GM19397 (cell line): ENCODE measurements at regions not wholly inside any gene's neighbourhood (a gene's known extent, or its start where the extent isn't known, plus 50 kb on each side); places are given as distances from the start of the nearest gene placed in this dataset.
"Not testable (repeated sequence)": the region's sequence is repeated elsewhere in the genome, so short reads cannot be mapped to it uniquely, and the experiment has no call there.

Experiments
- ATAC-seq: cut with Tn5 transposase; IDR thresholded peaks from one replicate; pipeline ENCODE4 v1.9.1; 2021; ENCODE audit warnings: mild to moderate bottlenecking, moderate library complexity; ENCODE audit not compliant: unreplicated experiment

DNA sequence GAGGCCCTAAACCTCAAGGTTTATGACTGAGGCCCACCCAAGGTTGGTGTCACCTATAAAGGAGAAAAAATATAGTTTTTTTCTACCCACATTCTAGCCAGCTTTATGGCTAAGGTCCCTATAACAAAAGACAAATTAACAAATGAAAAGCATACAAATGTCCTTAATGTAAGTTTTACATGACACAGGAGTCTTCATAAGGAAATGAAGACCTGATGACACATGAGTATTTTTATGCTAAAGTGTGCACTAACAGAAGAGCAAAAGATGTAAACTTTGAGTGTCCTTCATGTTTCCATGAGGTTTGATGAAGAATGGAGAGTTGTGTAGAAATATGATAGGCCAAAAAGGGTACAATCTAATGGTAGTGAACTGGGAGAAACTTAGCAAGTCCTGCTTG, 114.7 kb upstream of the INTU start:
- no peak for ATAC-seq

DNA sequence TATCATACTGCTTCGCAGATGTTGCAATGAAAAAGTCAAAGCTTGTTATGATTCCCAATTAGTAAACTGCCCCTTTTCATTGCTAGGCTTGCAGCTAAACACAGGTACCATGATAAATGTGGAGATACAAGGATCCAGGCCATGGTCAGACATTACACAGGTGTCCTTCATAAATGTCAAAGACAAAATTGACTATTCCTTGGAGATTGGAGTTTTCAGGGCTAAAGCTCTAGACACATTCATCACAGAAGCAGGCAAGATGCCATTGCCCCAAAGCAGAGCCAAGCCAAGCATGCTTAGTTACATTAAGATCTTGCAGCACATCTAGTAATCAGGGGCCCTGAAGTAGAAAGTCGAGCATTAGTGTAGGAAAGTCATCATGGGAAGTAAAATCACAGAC, 111.3 kb upstream of the INTU start:
- no peak for ATAC-seq

DNA sequence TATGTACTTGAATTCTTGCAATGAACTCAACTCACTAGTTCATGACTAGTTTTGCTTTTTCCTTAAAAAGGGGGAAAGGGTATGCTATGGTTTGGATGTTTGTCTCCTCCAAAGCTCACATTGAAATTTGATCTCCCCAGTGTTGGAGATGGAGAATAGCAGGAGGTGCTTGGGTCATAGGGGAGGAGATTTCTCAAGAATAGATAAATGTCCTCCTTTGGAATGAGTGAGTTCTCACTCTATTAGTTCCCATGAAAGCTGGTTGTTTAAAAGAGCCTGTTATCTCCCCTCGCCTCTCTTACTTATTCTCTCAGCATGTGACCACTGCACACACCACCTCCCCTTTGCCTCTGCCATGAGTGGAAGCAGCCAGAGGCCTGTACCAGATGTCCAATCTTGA, 109.4 kb upstream of the INTU start:
- no peak for ATAC-seq

DNA sequence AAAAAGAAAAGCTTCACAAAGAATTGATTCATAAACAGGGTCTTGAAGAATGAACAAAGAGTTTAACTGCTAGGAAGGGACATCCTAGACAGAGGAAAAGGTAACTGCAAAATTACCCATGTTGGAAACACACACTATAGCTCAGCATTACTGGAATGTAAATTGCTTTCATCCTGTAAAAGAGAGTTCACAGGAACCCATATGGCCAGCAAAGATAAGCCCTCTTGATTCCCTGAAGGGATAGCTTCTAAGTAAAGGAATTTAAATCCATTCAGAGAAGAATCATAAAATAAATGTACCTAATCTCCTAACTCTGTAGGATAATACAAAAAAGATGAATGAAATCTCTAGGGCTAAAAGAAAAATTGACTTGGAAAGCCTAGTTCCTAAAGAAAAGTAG, 107.1 kb upstream of the INTU start:
- no peak for ATAC-seq

DNA sequence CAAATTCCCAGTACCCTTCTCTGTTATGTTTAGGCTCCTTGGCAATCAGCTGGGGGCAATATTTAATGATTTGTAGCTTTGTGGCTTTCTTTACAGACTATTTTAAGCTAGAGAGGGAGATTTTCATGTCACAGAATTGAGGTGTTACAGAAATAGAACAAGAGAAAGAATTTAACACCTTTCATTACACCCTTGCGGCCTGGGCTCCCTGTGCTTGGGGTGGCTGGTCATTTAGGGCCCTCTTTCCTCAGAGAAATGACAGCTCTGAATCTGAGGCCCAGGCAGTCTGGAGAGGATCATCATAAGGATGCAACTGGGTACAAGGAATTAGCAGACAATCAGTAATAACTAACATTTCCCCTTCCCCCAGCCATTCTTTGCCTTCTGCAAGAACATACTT, 104.5 kb upstream of the INTU start:
- ATAC-seq: no peak

DNA sequence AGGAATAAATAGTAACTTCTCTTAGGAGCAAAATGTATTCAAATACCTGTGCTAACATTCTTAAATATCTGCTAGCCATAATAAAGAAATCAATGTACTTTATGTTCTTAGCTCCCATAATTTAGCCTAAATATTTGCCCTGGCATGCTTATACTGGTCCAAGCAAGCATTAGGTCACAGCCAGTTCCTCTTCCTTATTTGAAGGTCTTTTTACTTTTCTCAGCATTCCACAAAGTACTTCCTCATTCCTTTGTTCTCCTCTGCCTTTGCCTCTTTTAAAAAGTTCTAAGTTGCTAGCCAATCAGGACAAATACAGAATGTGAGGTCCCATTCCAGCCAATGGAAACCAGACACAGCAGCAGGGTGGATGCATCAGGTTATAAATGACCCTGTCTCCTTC, 102.9 kb upstream of the INTU start:
- not testable (repeated sequence) for ATAC-seq

DNA sequence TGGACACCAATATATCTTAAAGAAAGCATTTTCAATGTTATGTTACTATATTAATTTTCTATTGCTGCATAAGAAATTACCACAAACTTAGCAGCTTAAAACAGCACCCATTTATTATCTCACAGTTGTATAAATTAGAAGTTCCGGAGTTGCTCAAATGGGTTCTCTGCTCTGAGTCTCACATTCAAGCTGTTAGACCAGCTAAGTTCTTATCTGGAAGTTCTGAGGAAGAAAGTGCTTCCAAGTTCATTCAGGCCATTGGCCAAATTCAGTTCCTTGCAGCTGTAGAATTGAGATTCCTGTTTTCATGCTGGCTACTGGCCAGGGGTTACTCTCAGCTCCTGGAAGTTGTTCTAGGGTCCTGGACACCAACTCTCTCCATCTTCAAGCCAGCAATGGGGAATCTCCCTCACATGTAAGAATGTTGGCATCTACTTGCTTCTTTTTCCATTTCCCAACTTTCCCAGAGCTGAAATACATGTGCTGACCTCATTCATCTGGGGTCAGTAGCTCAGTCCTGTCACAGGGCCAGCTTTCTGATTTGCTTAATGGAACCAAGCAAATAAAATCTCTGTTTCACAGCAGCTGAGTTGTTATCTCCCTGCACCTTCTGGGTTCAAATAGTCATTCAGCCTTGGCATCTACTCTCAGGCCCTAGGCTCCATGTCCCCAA, 99.6 kb upstream of the INTU start:
- ATAC-seq: no peak

DNA sequence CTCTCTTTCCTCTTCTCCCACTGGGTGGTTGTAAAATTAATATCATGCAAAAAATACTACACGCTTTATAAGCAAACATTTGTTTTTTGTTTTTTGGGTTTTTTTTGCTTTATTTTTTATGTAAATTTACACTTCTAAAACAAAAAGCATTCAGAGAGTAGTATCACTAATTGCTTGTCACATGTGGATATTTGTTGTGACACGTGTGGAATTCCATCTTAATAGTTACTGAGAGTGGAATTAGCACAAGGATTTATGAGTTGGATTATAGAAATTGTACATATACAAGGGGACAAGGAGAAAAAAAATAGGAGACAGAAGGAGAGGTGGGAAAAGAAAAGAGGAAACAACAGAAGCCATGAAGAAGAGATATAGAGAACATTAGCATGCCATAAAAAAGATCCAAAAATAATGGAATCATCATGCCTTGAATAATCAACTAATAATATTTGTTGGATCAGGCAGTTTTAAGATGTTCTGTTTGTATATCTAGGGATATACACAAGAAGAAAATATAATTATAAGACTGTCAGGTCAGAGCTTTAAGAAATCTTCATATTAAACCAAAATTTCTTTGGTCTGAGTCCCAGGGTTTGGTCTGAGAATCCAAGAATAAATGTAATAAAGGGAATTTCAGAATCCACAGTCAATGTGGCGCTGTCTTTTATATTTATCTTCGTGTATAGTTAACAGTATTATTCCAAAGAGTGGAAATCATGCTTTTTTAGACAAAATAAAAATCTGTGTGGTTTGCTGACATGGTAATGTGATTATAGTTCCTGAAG, 98.5 kb upstream of the INTU start:
- ATAC-seq: no peak

DNA sequence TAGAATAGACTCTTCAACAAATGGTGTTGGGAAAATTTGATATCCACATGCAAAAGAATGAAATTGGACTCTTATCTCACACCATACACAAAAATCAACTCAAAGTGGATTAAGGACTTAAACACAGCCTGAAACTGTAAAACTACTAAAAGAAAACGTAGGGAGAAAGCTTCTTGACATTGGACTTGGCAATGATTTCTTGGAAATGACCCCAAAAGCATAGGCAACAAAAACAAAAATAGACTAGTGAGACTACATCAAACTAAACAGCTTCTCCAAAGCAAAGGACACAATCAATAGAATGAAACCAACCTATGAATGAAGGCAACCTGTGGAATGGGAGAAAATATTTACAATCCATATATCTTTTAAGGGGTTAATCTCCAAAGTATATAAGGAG, 94.7 kb upstream of the INTU start:
- ATAC-seq: no peak

DNA sequence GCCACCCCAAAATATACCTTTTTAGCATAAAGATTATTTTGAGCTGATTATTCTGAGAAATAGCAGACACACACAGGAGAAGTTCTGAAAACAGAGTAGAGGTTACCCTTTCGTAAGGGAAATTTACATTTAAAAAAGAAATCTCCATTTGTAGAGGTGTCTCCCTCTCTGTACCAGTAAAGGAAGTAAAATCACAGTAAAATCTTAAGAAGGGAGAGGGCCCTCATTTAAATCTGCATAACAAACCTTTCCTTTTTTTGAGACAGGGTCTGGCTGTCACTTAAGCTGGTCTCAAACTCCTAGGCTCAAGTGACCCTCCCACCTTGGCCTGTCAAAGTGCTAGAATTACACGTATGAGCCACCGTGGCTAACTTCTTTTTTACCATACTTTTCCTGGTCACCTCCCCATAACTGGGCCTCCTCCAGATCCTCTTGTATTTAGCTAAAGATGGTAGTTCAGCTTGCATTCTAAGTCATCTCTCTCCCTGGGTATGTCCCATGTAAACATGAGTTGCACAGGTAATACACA, 92.2 kb upstream of the INTU start:
- no peak for ATAC-seq

DNA sequence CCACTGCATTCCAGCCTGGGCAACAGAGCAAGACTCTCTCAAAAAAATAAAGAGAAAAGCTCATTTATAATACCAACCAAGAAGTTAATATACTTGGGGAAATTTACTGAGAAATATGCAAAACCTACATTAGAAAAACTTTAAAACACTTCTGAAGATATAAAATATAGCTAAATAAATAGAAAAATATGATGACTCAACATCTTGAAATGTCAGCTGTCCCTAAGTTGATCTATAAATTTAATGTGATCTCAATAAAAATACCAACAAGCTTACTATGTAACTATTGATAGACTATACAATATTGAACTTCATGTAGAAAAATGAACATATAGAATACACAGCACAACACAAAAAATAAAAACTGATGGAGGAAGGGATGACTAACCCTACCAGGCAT, 87.5 kb upstream of the INTU start:
- ATAC-seq: no peak

DNA sequence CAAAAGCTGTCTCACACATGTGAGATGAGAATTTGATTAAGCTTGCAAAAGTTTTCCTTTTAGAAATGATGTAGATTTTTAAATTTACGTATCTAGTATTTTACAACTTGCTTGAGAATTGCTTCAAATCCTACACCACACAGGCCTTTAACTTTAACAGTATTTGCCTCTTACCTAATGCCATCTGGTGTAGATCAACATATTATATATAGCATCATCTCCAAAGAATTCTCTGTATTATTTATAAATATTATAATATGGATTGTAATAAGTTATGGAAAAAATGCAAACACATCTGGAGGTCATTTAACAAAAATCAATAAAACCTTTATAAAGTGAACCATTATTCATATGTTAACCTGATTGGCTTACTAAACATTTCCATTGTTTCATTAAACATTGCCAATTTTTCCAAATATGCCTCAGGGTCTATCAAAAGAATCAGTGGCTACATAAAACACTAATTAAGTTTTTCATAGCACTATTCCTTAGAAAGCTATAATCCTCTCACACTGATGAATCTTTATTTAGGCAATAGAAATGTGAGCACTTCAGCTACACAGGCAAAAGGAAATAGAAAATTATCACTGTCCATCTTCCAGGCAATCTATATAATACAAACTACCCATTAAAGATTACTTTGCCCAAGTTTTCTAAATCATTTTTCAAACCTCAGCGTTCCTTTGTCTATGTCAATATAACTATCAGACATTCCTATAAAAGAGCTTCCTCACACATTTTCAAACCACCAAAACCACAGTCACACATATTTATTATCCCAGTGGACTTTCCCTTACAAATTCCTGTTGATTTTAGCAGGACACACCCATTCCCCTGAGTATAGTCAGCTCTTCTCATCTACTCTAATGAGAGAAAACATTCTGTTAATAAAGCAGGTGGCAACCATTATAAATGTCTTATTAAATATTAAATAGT, 83.5 kb upstream of the INTU start:
- ATAC-seq: no peak

DNA sequence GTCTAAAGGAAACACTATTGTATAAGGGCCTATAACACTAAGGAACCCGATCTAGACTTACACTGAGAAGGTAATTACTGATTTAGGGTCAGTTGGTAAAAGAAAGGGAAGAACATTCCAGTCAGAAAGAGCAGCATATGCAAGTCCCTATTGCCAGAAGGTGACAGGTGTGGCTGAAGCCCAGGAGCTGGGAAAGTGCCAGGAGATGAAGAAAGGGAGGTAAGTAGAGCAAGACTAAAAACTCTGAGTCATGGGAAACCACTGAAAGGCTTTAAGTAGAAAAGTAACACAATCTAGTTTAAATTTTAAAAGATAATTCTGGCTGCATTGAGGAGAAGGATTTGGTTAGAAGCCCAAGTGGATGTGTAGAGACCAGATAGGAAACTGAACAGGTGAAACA, 77.7 kb upstream of the INTU start:
- no peak for ATAC-seq

DNA sequence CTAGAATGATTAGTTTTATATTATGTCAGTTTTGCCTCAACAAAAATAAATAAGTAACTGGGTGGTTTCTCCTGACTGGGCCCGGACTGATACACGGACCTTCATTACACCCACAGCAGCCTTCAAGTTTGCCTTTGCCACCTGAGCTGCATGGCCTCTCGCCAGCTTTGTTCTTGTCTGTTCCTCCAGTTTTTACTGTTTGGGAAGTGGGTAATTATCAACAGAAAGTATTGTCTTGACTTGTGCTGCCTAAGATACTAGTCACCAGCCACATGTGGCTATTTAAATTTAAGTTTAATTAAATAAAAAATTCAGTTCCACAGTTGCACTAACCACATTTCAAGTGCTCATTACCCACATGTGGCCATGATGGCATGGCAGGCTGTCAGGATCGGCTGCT, 74.7 kb upstream of the INTU start:
- no peak for ATAC-seq

DNA sequence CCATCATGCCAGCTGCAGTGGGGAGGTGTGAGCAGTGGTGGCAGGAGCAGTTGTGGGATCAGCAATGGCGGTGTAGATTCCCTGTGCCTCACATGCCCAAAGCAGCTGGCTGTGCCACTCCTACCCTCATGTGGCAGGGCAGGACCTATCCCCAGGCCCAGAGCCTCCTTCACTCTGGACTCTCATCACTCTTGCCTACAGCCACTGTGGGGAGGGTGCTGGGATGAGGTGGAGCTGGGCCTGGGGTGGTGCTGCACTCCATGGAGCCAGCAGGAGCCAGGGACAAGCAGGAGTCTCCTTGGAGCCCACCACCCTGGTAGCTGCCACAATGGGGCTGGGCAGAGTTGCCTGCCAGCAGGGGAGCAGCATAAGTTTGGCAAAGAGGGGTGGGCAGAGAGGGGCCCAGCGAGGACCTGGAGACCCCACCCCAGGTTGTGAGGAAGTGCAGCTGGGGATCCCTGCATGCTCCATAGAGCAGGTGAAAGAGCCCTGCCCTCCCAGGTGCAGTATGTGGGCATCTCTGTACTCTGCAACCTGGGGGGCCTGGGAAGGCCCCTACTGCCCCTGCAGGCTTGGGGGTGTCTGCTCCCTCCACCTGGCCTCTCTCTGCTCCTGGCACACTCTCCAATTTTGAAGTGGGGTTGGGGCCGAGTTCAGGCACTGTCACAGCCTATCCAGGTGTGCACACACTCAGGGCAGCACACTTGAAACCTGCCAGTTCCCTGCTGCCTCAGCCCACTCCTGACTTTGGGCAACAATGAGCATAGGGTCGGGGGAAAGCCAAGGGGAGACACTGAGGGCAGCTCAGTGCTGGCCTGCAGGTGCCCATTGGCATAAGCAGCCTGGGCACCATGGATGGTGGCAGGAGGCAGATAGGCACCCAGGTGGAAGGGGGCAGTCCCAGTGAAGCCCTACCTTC, 74.0 kb upstream of the INTU start:
- ATAC-seq: no peak

DNA sequence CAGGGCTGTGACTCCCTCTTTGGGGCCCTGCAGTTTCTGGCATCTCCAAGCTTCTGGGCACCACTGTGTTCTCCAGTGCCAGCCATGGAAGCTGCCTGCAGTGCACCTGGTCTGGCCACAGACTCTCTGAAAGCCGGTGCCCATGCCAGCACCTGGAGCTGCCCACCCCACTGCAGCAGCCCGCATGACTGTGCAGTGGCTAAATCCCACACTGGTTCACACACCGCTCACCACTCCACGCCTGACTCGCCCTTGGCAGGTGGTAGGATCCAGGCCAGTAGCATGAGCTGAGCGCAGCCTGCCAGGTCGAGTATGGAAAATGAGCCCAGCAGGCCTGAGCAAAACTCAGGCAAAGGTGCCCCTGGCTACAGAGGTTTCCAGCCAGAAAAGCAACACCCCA, 72.8 kb upstream of the INTU start:
- ATAC-seq: no peak

DNA sequence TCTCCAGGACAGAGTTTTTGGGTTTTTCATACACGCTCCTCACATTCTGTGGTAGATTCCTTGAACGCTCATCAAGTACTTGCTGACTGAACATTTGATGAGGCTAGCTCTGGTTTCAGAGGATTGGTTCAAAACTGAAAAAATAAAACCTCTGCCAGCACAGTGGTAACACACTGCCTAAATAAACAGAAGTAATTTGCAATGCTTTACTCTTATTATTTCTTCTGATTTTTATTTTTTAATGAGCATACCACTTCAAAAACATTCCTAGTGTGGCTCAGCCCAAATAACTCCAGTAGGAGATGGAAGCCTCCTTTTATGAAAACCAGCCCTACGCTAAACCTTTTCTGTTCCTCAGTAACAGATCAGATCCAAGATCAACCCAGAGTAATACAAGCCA, 72.0 kb upstream of the INTU start:
- no peak for ATAC-seq

DNA sequence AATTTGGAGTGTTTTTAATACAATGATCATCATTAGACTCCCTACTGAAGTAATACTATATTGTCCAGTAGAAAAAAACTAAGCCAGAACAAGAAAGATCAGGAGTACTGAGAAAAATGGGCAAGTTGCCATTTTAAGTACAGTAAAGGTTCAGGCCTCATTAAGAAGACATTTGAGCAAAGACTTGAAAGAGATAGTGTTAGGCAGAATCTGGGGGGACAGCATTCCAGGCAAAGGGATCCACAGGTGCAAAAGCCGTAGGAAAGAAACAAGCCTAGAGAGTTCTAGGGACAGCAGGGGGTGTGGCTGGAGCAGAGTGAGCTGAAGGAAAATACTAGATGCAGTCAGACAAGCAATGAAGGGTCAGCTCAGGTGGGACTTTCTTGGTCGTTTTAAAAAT, 58.1 kb upstream of the INTU start:
- no peak for ATAC-seq

DNA sequence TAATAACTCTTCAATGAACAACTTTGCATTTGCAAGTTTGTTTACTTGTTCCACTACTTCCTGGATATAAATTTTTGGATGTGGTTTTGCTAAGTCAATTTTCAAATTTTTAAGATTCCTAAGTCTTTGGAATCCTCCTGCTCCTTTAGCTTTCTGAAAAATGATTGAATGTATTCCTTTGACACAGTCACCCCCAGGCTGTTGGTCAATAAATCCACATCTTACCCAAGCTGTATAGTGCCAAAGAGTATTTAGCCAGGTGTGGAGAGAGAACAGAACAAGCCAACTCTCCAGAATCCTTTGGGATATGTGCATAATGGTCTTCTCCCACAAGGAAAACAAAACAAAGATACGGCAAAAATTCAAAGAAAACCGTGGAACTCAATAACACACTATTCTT, 56.9 kb upstream of the INTU start:
- no peak for ATAC-seq

DNA sequence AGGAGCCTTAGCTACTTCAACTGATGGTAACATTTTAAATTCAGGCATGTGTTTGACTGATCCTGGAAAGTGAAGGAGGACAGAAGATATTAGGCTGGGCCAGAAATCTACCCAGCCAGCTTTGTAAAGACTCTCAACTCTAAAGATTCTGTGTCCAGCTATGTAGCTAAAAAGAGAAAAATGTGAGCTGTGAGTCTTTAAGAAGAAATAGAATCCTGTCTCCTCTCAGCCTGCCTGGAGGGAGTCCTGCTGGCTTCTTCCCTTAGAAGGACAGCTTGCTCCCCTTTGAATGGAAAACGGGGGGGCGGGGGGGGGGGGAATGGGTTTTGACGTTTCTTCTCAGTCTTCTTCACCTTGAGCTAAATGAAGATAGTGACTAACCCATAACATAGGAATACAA, 54.3 kb upstream of the INTU start:
- ATAC-seq: no peak
